ENCODE measurements at regions not wholly inside any gene's neighbourhood (a gene's known extent, or its start where the extent isn't known, plus 50 kb on each side); places are given as distances from the start of the nearest gene placed in this dataset.

DNA sequence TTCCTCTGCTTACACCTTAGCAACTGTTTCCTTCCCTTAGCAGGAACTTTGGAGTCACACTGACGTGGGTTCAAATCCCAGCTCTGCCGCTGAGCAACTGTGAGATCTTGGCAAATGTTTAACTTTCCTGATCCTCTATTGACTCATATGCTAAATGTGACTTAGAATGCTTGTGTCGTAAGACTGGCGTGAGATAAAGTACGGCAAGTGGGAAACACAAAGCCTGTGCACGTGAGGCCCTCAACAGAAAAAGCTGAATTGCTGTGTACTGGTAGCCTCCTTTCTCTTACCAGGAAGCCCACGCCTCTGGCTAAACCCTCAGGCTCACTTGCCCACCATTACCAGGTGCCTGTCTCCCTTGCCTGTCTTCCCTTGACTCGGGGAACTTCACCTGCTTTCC lies 135.4 kb upstream of the TNR start (continued):
- no peak for TF ChIP-seq ZBTB11 (CRISPR knock-in tag; IDR thresholded peaks at IDR 0.05)
- TF ChIP-seq DPF2 (IDR thresholded peaks at IDR 0.05): no peak
- TF ChIP-seq SUPT20H (IDR thresholded peaks at IDR 0.05; ENCODE audit: borderline replicate concordance, control insufficient read depth, low read depth, low read length): no peak
- no peak for TF ChIP-seq CEBPB (IDR thresholded peaks at IDR 0.05; ENCODE audit: borderline replicate concordance in 1 of 2, low read depth in 2 of 2, low read length in 2 of 2)
- TF ChIP-seq MYC (IDR thresholded peaks at IDR 0.05; ENCODE audit: insufficient read depth, insufficient read length, insufficient replicate concordance, low read length, severe bottlenecking): no peak
- TF ChIP-seq ZNF274 (IDR thresholded peaks at IDR 0.05; ENCODE audit: insufficient read depth, insufficient read length): no peak

DNA sequence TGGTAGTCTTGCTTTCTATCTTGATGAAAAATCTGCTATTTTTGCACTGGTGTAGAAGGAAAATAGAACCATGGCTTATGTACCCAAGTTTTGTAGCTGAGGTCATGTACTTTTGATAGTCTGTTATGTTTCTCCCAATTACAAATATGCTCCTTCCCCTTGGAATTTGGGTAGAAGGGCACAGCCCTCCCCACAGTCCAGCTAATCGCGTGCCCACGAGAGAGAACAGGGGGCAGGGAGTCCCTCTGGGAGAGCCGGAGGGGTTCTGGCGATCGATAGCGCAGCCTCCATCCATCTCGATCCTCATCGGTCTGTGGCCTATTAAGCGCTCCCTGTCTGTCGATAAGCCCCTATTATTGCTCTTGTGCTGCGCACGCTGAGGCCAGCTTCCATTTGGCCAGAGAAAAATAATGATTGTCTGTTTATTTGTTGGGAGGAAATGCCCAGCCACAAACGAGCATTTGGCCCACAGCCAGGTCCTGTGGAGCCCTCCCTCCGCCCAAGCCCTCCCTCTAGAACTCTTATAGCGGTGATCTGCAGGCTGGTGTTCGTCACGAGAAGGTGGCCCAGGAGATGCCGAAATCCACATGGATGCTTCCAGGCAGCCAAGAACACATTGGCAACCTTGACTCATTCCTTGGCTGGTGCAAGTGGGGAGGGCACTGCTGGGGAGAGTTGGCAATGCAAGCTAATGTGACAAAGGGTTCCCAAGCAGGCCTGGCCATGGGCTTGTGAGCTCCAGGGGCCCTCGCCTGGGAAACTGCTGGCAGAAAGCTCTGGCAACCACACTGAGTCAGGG lies 134.7 kb upstream of the TNR start:
- DNase-seq (ENCODE audit: low read depth, low spot score) (no peak), ATAC-seq (no peak), FAIRE-seq (no peak)
- Histone ChIP-seq H3K79me2 (ENCODE audit: control insufficient read depth, insufficient read depth, low read length) (no peaks in the 10 kb centered on the region), H2AFZ (ENCODE audit: control insufficient read depth, low read depth, low read length) (no peak overlapping the region), H3K27ac (ENCODE audit: control insufficient read depth, insufficient read depth) (no peak overlapping the region), H4K20me1 (ENCODE audit: control insufficient read depth, insufficient read depth) (no peaks in the 10 kb centered on the region), H3K36me3 (ENCODE audit: control insufficient read depth in 2 of 2, insufficient read depth in 2 of 2, low read length in 1 of 2) (no peaks in the 10 kb centered on the region), H3K4me1 (ENCODE audit: control insufficient read depth, insufficient read depth, low read length) (peaks cover 3% of the 10 kb centered on the region; the same call in 1 of the 2 replicates), H3K27me3 (replicated peaks in 1 of 2; ENCODE audit: control insufficient read depth in 2 of 2, insufficient read depth in 2 of 2, low read length in 1 of 2) (no peaks in the 10 kb centered on the region), H3K9ac (ENCODE audit: control insufficient read depth, insufficient read depth, low read length) (no peak overlapping the region), H3K4me2 (ENCODE audit: control insufficient read depth, insufficient read depth) (no peak overlapping the region), H3K9me3 (replicated peaks; ENCODE audit: control insufficient read depth, insufficient read depth, low read length) (no peaks in the 10 kb centered on the region), H3K4me3 (no peak overlapping the region)
- ChIA-PET CTCF (interaction anchor here (1.3 kb wide), 1 partner anchor 17 kb away, joined by 3 read pairs; no protein-coding TSS in a partner anchor), SMC1A (ENCODE audit: uncharacterized antibody, unreplicated experiment) (no interaction called here), RAD21 (ENCODE audit: unreplicated experiment) (no interaction called here), POLR2A (no interaction called here)
- no TSS peak for BruUV-seq (replicated peaks)
- in situ Hi-C loops (cut with MboI) (no loop called here), intact Hi-C loops (cut with micrococcal nuclease; ENCODE audit: unreplicated experiment) (no loop called here)
- 74% methylated on average over 20 of the region's 20 CpGs for WGBS (ENCODE audit: insufficient coverage, insufficient replicate concordance, low lambda C conversion rate, missing lambda C conversion rate)
- TF ChIP-seq PML (IDR thresholded peaks at IDR 0.05; ENCODE audit: low read length) (no peak), CHD1 (IDR thresholded peaks at IDR 0.05; ENCODE audit: low read depth, low read length) (no peak), BCL11A (IDR thresholded peaks at IDR 0.05; ENCODE audit: low read depth, low read length) (no peak), RELA (IDR thresholded peaks at IDR 0.05; ENCODE audit: borderline replicate concordance, partially characterized antibody) (no peak), ZNF207 (IDR thresholded peaks at IDR 0.05; ENCODE audit: borderline replicate concordance) (no peak), SMC3 (IDR thresholded peaks at IDR 0.05; ENCODE audit: borderline replicate concordance, low read length) (no peak)
- TF ChIP-seq, protein P1, sequence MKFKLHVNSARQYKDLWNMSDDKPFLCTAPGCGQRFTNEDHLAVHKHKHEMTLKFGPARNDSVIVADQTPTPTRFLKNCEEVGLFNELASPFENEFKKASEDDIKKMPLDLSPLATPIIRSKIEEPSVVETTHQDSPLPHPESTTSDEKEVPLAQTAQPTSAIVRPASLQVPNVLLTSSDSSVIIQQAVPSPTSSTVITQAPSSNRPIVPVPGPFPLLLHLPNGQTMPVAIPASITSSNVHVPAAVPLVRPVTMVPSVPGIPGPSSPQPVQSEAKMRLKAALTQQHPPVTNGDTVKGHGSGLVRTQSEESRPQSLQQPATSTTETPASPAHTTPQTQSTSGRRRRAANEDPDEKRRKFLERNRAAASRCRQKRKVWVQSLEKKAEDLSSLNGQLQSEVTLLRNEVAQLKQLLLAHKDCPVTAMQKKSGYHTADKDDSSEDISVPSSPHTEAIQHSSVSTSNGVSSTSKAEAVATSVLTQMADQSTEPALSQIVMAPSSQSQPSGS (IDR thresholded peaks at IDR 0.05; ENCODE audit: low read length): no peak
- TF ChIP-seq, protein P2, sequence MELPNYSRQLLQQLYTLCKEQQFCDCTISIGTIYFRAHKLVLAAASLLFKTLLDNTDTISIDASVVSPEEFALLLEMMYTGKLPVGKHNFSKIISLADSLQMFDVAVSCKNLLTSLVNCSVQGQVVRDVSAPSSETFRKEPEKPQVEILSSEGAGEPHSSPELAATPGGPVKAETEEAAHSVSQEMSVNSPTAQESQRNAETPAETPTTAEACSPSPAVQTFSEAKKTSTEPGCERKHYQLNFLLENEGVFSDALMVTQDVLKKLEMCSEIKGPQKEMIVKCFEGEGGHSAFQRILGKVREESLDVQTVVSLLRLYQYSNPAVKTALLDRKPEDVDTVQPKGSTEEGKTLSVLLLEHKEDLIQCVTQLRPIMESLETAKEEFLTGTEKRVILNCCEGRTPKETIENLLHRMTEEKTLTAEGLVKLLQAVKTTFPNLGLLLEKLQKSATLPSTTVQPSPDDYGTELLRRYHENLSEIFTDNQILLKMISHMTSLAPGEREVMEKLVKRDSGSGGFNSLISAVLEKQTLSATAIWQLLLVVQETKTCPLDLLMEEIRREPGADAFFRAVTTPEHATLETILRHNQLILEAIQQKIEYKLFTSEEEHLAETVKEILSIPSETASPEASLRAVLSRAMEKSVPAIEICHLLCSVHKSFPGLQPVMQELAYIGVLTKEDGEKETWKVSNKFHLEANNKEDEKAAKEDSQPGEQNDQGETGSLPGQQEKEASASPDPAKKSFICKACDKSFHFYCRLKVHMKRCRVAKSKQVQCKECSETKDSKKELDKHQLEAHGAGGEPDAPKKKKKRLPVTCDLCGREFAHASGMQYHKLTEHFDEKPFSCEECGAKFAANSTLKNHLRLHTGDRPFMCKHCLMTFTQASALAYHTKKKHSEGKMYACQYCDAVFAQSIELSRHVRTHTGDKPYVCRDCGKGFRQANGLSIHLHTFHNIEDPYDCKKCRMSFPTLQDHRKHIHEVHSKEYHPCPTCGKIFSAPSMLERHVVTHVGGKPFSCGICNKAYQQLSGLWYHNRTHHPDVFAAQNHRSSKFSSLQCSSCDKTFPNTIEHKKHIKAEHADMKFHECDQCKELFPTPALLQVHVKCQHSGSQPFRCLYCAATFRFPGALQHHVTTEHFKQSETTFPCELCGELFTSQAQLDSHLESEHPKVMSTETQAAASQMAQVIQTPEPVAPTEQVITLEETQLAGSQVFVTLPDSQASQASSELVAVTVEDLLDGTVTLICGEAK (IDR thresholded peaks at IDR 0.05; ENCODE audit: borderline replicate concordance): no peak
